Activated CD8-positive, alpha-beta memory T cell treated with anti-CD3 and anti-CD28 coated beads for 48 hours (primary cell): ENCODE measurements at regions not wholly inside any gene's neighbourhood (a gene's known extent, or its start where the extent isn't known, plus 50 kb on each side); places are given as distances from the start of the nearest gene placed in this dataset.

Experiments
- DNase-seq, 3 experiments: peaks; one replicate each; pipeline ENCODE4 v3.0.0-alpha.2; 2020; ENCODE audit warnings: low read depth in 2 of 3, low spot score in 2 of 3

GRCh38 chr13:22369840-22370239, 699.0 kb downstream of the FGF9 start:
- DNase-seq: no peak

- no peak for DNase-seq
These were observed 701.4 kb downstream of the FGF9 start for GRCh38 chr13:22372261-22372660.

- no peak for DNase-seq
These were observed 704.3 kb downstream of the FGF9 start for GRCh38 chr13:22375151-22375550.

- DNase-seq: no peak
These were observed 717.0 kb downstream of the FGF9 start for GRCh38 chr13:22387899-22388298.

GRCh38 chr13:22399801-22400420, 729.0 kb downstream of the FGF9 start:
- DNase-seq: no peak

GRCh38 chr13:22402682-22403081, 731.8 kb downstream of the FGF9 start:
- DNase-seq: no peak

- DNase-seq: no peak
These were observed 732.3 kb downstream of the FGF9 start for GRCh38 chr13:22403144-22403543.

GRCh38 chr13:22405891-22406290, 735.0 kb downstream of the FGF9 start:
- DNase-seq: no peak

- DNase-seq: no peak
These were observed 741.6 kb downstream of the FGF9 start for GRCh38 chr13:22412452-22412851.

GRCh38 chr13:22422023-22422422, 751.1 kb downstream of the FGF9 start:
- no peak for DNase-seq

- DNase-seq: no peak
These were observed 751.8 kb downstream of the FGF9 start for GRCh38 chr13:22422712-22423111.

- no peak for DNase-seq
These were observed 752.4 kb downstream of the FGF9 start for GRCh38 chr13:22423261-22423660.

GRCh38 chr13:22425087-22425486, 754.2 kb downstream of the FGF9 start:
- DNase-seq: no peak

GRCh38 chr13:22427066-22427465, 753.7 kb upstream of the SGCG start:
- DNase-seq: no peak

GRCh38 chr13:22427783-22428182, 753.0 kb upstream of the SGCG start:
- DNase-seq: no peak

- DNase-seq: no peak
These were observed 752.5 kb upstream of the SGCG start for GRCh38 chr13:22428188-22428828.

GRCh38 chr13:22432690-22433089, 748.1 kb upstream of the SGCG start:
- no peak for DNase-seq

GRCh38 chr13:22447132-22447886, 733.5 kb upstream of the SGCG start:
- DNase-seq: no peak

- no peak for DNase-seq
These were observed 731.5 kb upstream of the SGCG start for GRCh38 chr13:22449251-22449650.

GRCh38 chr13:22451327-22451741, 729.4 kb upstream of the SGCG start:
- DNase-seq: no peak

GRCh38 chr13:22454586-22454985, 726.2 kb upstream of the SGCG start:
- DNase-seq: no peak

GRCh38 chr13:22455036-22455435, 725.7 kb upstream of the SGCG start:
- DNase-seq: no peak
